Erythroblast (primary cell): ENCODE measurements at regions not wholly inside any gene's neighbourhood (a gene's known extent, or its start where the extent isn't known, plus 50 kb on each side); places are given as distances from the start of the nearest gene placed in this dataset.

ENCODE experiments used
- DNase-seq, 2 experiments: peaks; one replicate each; lab custom pipeline; 2025; lab: John Stamatoyannopoulos, UW
- GATA1 ChIP-seq: IDR thresholded peaks from 2 replicates; pipeline ENCODE4 v1.6.1; 2011; ENCODE audit warnings: low read depth, mild to moderate bottlenecking, control low read depth, low read length, moderate library complexity
- POLR2A ChIP-seq: IDR thresholded peaks from 2 replicates; pipeline ENCODE4 v1.6.1; 2011; ENCODE audit warnings: mild to moderate bottlenecking, low read length

DNA sequence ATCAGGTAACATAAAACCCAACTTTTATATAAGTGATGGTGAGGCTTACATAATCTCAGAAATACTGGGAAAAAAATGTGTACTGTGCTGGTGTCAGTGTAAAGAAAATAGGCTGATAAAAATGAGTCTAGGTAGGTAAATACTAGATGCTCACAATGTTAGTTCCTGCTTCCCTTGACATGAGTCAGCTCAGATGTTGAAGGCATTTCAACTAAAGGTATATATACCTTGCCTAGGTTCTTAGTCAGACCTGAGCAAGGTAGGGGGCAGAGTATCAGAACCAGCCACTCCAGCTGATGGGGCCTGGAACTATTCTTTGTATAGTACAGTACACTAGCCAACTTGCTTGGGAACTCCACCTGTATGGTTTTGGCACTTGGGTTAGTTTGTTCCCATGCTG lies 51.0 kb upstream of the CA10 start:
- DNase-seq = no peak
- TF ChIP-seq POLR2A = no peak
- TF ChIP-seq GATA1 = no peak
